Caco-2 (cell line): ENCODE measurements at regions not wholly inside any gene's neighbourhood (a gene's known extent, or its start where the extent isn't known, plus 50 kb on each side); places are given as distances from the start of the nearest gene placed in this dataset.

Experiments used
- BruUV-seq: library from RNA; stranded (reverse); fragments of 400-500 nt; replicated peaks from 2 replicates; lab custom pipeline; 2021; lab: Mats Ljungman, UMichigan
- CTCF ChIA-PET: fragments of 300-600 bp; sonication (Branson Sonifier 250); formaldehyde crosslinking; loops from one replicate; lab custom pipeline; 2022; ENCODE audit warnings: antibody characterized with exemption; lab: Charles Lee
- POLR2A ChIA-PET: fragments of 300-600 bp; sonication (Branson Sonifier 250); formaldehyde crosslinking; loops from one replicate; lab custom pipeline; 2022; ENCODE audit warnings: antibody characterized with exemption; lab: Charles Lee
- DNase-seq, 2 experiments: peaks; one replicate each; pipeline versions ENCODE4 v3.0.0 to v3.0.0-alpha.2; 2020 to 2022
- H3K27me3 ChIP-seq: replicated peaks from 2 replicates; pipeline ENCODE4 v1.6.0; 2011; ENCODE audit warnings: low read length; ENCODE audit not compliant: control insufficient read depth, insufficient read depth
- H3K36me3 ChIP-seq: 2 replicates; pipeline ENCODE4 v1.5.1; 2011; ENCODE audit warnings: low read length; ENCODE audit not compliant: control insufficient read depth, insufficient read depth
- H3K4me1 ChIP-seq: fragments of 250-450 bp; sonication (Bioruptor Pico); 2 replicates; pipeline ENCODE4 v1.5.1; 2020; ENCODE audit warnings: mild to moderate bottlenecking
- H3K4me3 ChIP-seq: 2 replicates; pipeline ENCODE4 v1.5.1; 2011; ENCODE audit warnings: low read depth, mild to moderate bottlenecking, control low read depth, low read length
- H3K9me3 ChIP-seq: fragments of 250-450 bp; sonication (Bioruptor Pico); 2 replicates; pipeline ENCODE4 v1.5.1; 2020; ENCODE audit warnings: mild to moderate bottlenecking, moderate library complexity
- H3K27ac Mint-ChIP-seq: one replicate; pipeline ENCODE4 v1.8.0; 2022; ENCODE audit warnings: mixed read lengths; ENCODE audit not compliant: unreplicated experiment
- H3K27me3 Mint-ChIP-seq: one replicate; pipeline ENCODE4 v1.8.0; 2022; ENCODE audit warnings: mixed read lengths; ENCODE audit not compliant: insufficient read depth, unreplicated experiment
- H3K36me3 Mint-ChIP-seq: one replicate; pipeline ENCODE4 v1.8.0; 2022; ENCODE audit warnings: mild to moderate bottlenecking, mixed read lengths; ENCODE audit not compliant: insufficient read depth, unreplicated experiment
- H3K4me1 Mint-ChIP-seq: one replicate; pipeline ENCODE4 v1.8.0; 2022; ENCODE audit warnings: low read depth, mixed read lengths; ENCODE audit not compliant: unreplicated experiment
- H3K4me3 Mint-ChIP-seq: one replicate; pipeline ENCODE4 v1.8.0; 2022; ENCODE audit warnings: mild to moderate bottlenecking, moderate library complexity, mixed read lengths; ENCODE audit not compliant: unreplicated experiment
- H3K9me3 Mint-ChIP-seq: one replicate; pipeline ENCODE4 v1.8.0; 2022; ENCODE audit warnings: mixed read lengths; ENCODE audit not compliant: unreplicated experiment
- CTCF ChIP-seq, 2 experiments: fragments of 200-600 bp in 1 of 2; IDR thresholded peaks; 1 replicate in 1 of 2; 2 replicates in 1 of 2; pipeline versions ENCODE4 v1.5.1 to v1.8.0; 2011 to 2022; ENCODE audit warnings: antibody characterized with exemption in 1 of 2, control low read depth in 1 of 2, inconsistent platforms in 1 of 2, low read depth in 1 of 2, low read length in 1 of 2, mild to moderate bottlenecking in 1 of 2, moderate library complexity in 1 of 2; ENCODE audit not compliant: insufficient read depth in 1 of 2, severe bottlenecking in 1 of 2, unreplicated experiment in 1 of 2
- intact Hi-C: fragments of 100-400 bp; cut with micrococcal nuclease; formaldehyde crosslinking; loops from one replicate; pipeline ENCODE4 v1.10.0; 2022; ENCODE audit not compliant: unreplicated experiment

GRCh38 chr13:103634066-103634465 is 567.8 kb upstream of the SLC10A2 start:
- no peaks in the 10 kb centered on the region for H3K9me3 Mint-ChIP-seq
- DNase-seq: no peak
- H3K36me3 ChIP-seq: no peaks in the 10 kb centered on the region
- H3K4me1 Mint-ChIP-seq: no peaks in the 10 kb centered on the region
- TF ChIP-seq CTCF (IDR thresholded peaks at IDR 0.05; ENCODE audit: insufficient read depth in 1 of 2, low read depth in 1 of 2, low read length in 1 of 2, severe bottlenecking in 1 of 2, unreplicated experiment in 1 of 2): no peak
- no peaks in the 10 kb centered on the region for H3K4me1 ChIP-seq
- intact Hi-C loops: no loop called here
- ChIA-PET POLR2A (no interaction called here), CTCF (no interaction called here)
- BruUV-seq: no TSS peak
- H3K27me3 Mint-ChIP-seq: no peaks in the 10 kb centered on the region
- H3K4me3 Mint-ChIP-seq: no peak overlapping the region
- no peaks in the 10 kb centered on the region for H3K27me3 ChIP-seq
- no peak overlapping the region for H3K4me3 ChIP-seq
- H3K27ac Mint-ChIP-seq: no peak overlapping the region
- H3K36me3 Mint-ChIP-seq: no peaks in the 10 kb centered on the region
- no peaks in the 10 kb centered on the region for H3K9me3 ChIP-seq

- H3K9me3 ChIP-seq: no peaks in the 10 kb centered on the region
- Mint-ChIP-seq H3K27me3 (no peaks in the 10 kb centered on the region), H3K4me3 (no peak overlapping the region), H3K27ac (no peak overlapping the region), H3K9me3 (no peaks in the 10 kb centered on the region), H3K4me1 (no peaks in the 10 kb centered on the region), H3K36me3 (no peaks in the 10 kb centered on the region)
- no peak for TF ChIP-seq CTCF (IDR thresholded peaks at IDR 0.05; ENCODE audit: insufficient read depth in 1 of 2, low read depth in 1 of 2, low read length in 1 of 2, severe bottlenecking in 1 of 2, unreplicated experiment in 1 of 2)
- H3K27me3 ChIP-seq: no peaks in the 10 kb centered on the region
- intact Hi-C loops: loop anchor here (10.0 kb wide), 1 partner anchor 440 kb away; no protein-coding TSS in a partner anchor
- no peak overlapping the region for H3K4me3 ChIP-seq
- no peaks in the 10 kb centered on the region for H3K4me1 ChIP-seq
- no TSS peak for BruUV-seq
- POLR2A ChIA-PET: no interaction called here
- CTCF ChIA-PET: no interaction called here
- H3K36me3 ChIP-seq: no peaks in the 10 kb centered on the region
- no peak for DNase-seq
These were observed 559.0 kb upstream of the SLC10A2 start for GRCh38 chr13:103625194-103625593.

DNA sequence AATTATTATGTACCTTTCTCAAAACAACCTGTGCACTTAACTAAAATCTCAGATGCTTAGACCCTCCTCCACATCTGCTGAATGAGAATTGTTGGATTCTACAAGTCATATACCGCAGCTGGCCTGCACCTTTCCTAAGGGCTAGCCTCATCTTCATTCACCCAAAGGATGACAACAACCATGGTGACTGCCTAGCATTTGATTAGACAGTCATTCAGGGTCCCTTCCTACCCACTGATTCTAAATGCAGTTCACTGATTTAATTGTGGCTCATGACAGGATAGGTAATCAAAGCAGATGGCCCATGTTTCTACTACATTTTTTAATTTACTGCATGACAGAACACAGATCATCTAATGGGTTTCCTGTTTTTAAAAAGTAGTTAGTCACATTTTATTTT is 551.9 kb upstream of the SLC10A2 start:
- ChIA-PET CTCF (no interaction called here), POLR2A (no interaction called here)
- no TSS peak for BruUV-seq
- no peak overlapping the region for H3K27ac Mint-ChIP-seq
- no peaks in the 10 kb centered on the region for H3K27me3 ChIP-seq
- intact Hi-C loops: no loop called here
- no peaks in the 10 kb centered on the region for H3K4me1 Mint-ChIP-seq
- DNase-seq: no peak
- no peaks in the 10 kb centered on the region for H3K36me3 Mint-ChIP-seq
- H3K4me3 ChIP-seq: no peak overlapping the region
- no peaks in the 10 kb centered on the region for H3K36me3 ChIP-seq
- no peaks in the 10 kb centered on the region for H3K4me1 ChIP-seq
- no peak for TF ChIP-seq CTCF (IDR thresholded peaks at IDR 0.05; ENCODE audit: insufficient read depth in 1 of 2, low read depth in 1 of 2, low read length in 1 of 2, severe bottlenecking in 1 of 2, unreplicated experiment in 1 of 2)
- H3K9me3 Mint-ChIP-seq: no peaks in the 10 kb centered on the region
- peaks cover 10% of the 10 kb centered on the region for H3K27me3 Mint-ChIP-seq
- H3K4me3 Mint-ChIP-seq: no peak overlapping the region
- H3K9me3 ChIP-seq: no peaks in the 10 kb centered on the region
